Parathyroid adenoma (tissue), 2 donors: ENCODE measurements at regions not wholly inside any gene's neighbourhood (a gene's known extent, or its start where the extent isn't known, plus 50 kb on each side); places are given as distances from the start of the nearest gene placed in this dataset.

Experiments used
- H2AFZ ChIP-seq: fragments of 300-600 bp; sonication (generic); one replicate; pipeline ENCODE4 v1.7.0; 2017; ENCODE audit warnings: antibody characterized with exemption, mild to moderate bottlenecking
- H3K27ac ChIP-seq: fragments of 300-600 bp; sonication (generic); one replicate; pipeline ENCODE4 v1.7.0; 2017
- H3K27me3 ChIP-seq: fragments of 300-600 bp; sonication (generic); one replicate; pipeline ENCODE4 v1.7.0; 2017; ENCODE audit warnings: low read length; ENCODE audit not compliant: control insufficient read depth, insufficient read depth
- H3K36me3 ChIP-seq: fragments of 300-600 bp; sonication (generic); one replicate; pipeline ENCODE4 v1.7.0; 2017; ENCODE audit warnings: low read length; ENCODE audit not compliant: control insufficient read depth, insufficient read depth
- H3K4me1 ChIP-seq: fragments of 300-600 bp; sonication (generic); one replicate; pipeline ENCODE4 v1.7.0; 2017; ENCODE audit warnings: control low read depth
- H3K4me2 ChIP-seq: fragments of 300-600 bp; sonication (generic); one replicate; pipeline ENCODE4 v1.7.0; 2017; ENCODE audit warnings: low read length
- H3K4me3 ChIP-seq: fragments of 300-600 bp; sonication (generic); one replicate; pipeline ENCODE4 v1.7.0; 2017; ENCODE audit warnings: low read depth, low read length
- H3K79me2 ChIP-seq: fragments of 300-600 bp; sonication (generic); one replicate; pipeline ENCODE4 v1.7.0; 2017; ENCODE audit warnings: control low read depth
- H3K9ac ChIP-seq: fragments of 300-600 bp; sonication (generic); one replicate; pipeline ENCODE4 v1.7.0; 2017; ENCODE audit warnings: mild to moderate bottlenecking
- H3K9me3 ChIP-seq: fragments of 300-600 bp; sonication (generic); one replicate; pipeline ENCODE4 v1.7.0; 2017; ENCODE audit warnings: low read length; ENCODE audit not compliant: control insufficient read depth
- CTCF ChIP-seq: fragments of 300-600 bp; sonication (generic); IDR thresholded peaks from one replicate; pipeline ENCODE4 v1.7.0; 2017; ENCODE audit warnings: antibody characterized with exemption, mild to moderate bottlenecking
- donor health status: primary hyperparathyroidism.

GRCh38 chr2:41863062-41863461 is 184.8 kb upstream of the PKDCC start:
- Histone ChIP-seq H3K36me3 (no peaks in the 10 kb centered on the region), H3K79me2 (no peaks in the 10 kb centered on the region), H3K27me3 (no peaks in the 10 kb centered on the region), H3K4me3 (no peak overlapping the region), H3K9me3 (no peaks in the 10 kb centered on the region), H3K4me2 (no peak overlapping the region), H3K4me1 (peaks cover 7% of the 10 kb centered on the region), H3K9ac (no peak overlapping the region), H3K27ac (no peak overlapping the region), H2AFZ (no peak overlapping the region)
- TF ChIP-seq CTCF, result no peak

- no peak overlapping the region for H3K9ac ChIP-seq
- H3K4me3 ChIP-seq, result no peak overlapping the region
- no peak overlapping the region for H3K4me2 ChIP-seq
- no peaks in the 10 kb centered on the region for H3K79me2 ChIP-seq
- H3K36me3 ChIP-seq, result no peaks in the 10 kb centered on the region
- no peaks in the 10 kb centered on the region for H3K9me3 ChIP-seq
- H2AFZ ChIP-seq, result peak overlapping the region; percentile 63
- H3K27ac ChIP-seq, result no peak overlapping the region
- no peak for TF ChIP-seq CTCF
- H3K27me3 ChIP-seq, result no peaks in the 10 kb centered on the region
- peaks cover 7% of the 10 kb centered on the region for H3K4me1 ChIP-seq
These were observed 182.6 kb upstream of the PKDCC start for GRCh38 chr2:41865263-41865662.

GRCh38 chr2:41867553-41867952 is 180.3 kb upstream of the PKDCC start:
- H3K4me2 ChIP-seq, result no peak overlapping the region
- TF ChIP-seq CTCF, result no peak
- H3K9me3 ChIP-seq, result no peaks in the 10 kb centered on the region
- no peak overlapping the region for H2AFZ ChIP-seq
- no peaks in the 10 kb centered on the region for H3K27me3 ChIP-seq
- H3K36me3 ChIP-seq, result no peaks in the 10 kb centered on the region
- H3K4me1 ChIP-seq, result peaks cover 7% of the 10 kb centered on the region
- no peak overlapping the region for H3K9ac ChIP-seq
- no peak overlapping the region for H3K4me3 ChIP-seq
- H3K27ac ChIP-seq, result no peak overlapping the region
- H3K79me2 ChIP-seq, result no peaks in the 10 kb centered on the region

- Histone ChIP-seq H3K4me3 (no peak overlapping the region), H3K9me3 (no peaks in the 10 kb centered on the region), H3K4me2 (no peak overlapping the region), H3K27me3 (no peaks in the 10 kb centered on the region), H3K4me1 (peaks cover 7% of the 10 kb centered on the region), H3K27ac (no peak overlapping the region), H3K9ac (no peak overlapping the region), H2AFZ (no peak overlapping the region), H3K79me2 (no peaks in the 10 kb centered on the region), H3K36me3 (no peaks in the 10 kb centered on the region)
- peak; percentile 80 for TF ChIP-seq CTCF
These were observed 178.1 kb upstream of the PKDCC start for GRCh38 chr2:41869542-41870264.

GRCh38 chr2:41870265-41870585 is 177.6 kb upstream of the PKDCC start:
- Histone ChIP-seq H3K27ac (no peak overlapping the region), H3K4me2 (no peak overlapping the region), H3K27me3 (no peaks in the 10 kb centered on the region), H3K79me2 (no peaks in the 10 kb centered on the region), H3K9ac (no peak overlapping the region), H3K4me3 (no peak overlapping the region), H2AFZ (no peak overlapping the region), H3K36me3 (no peaks in the 10 kb centered on the region), H3K4me1 (peaks cover 2% of the 10 kb centered on the region), H3K9me3 (no peaks in the 10 kb centered on the region)
- no peak for TF ChIP-seq CTCF
